GM12878 (cell line): ENCODE measurements at regions not wholly inside any gene's neighbourhood (a gene's known extent, or its start where the extent isn't known, plus 50 kb on each side); places are given as distances from the start of the nearest gene placed in this dataset.

Source experiments
- ATAC-seq: fragments of 200-7000 bp; cut with Tn5 transposase; 3 replicates; pipeline ENCODE4 v1.9.1; 2020; ENCODE audit warnings: mild to moderate bottlenecking, moderate library complexity
- BruUV-seq: library from RNA; stranded (reverse); fragments of 400-500 nt; replicated peaks from 2 replicates; lab custom pipeline; 2021; lab: Mats Ljungman, UMichigan
- CTCF ChIA-PET: fragments of 300-600 bp; sonication (Branson Sonifier 250); formaldehyde crosslinking; extraction: SDS; loops from one replicate; lab custom pipeline; 2021; ENCODE audit warnings: inconsistent platforms; lab: Yijun Ruan, JAX
- POLR2A ChIA-PET: fragments of 350-600 bp; formaldehyde crosslinking; extraction: SDS; loops from one replicate; lab custom pipeline; 2021; ENCODE audit warnings: inconsistent platforms; lab: Charles Lee
- RAD21 ChIA-PET: fragments of 300-600 bp; sonication (Branson Sonifier 250); formaldehyde crosslinking; loops from one replicate; lab custom pipeline; 2023; ENCODE audit warnings: antibody characterized with exemption; ENCODE audit not compliant: unreplicated experiment; lab: Charles Lee
- SMC1A ChIA-PET: fragments of 300-600 bp; sonication (Branson Sonifier 250); formaldehyde crosslinking; loops from one replicate; lab custom pipeline; 2023; ENCODE audit not compliant: unreplicated experiment, uncharacterized antibody; lab: Charles Lee
- DNase-seq: peaks from one replicate; pipeline ENCODE4 v3.0.0-alpha.2; 2011; ENCODE audit warnings: low read depth, low spot score
- FAIRE-seq: peaks from 3 replicates; lab custom pipeline; 2011; peaks lifted over from hg19 to GRCh38; lab: Jason Lieb, UNC
- H2AFZ ChIP-seq: 2 replicates; pipeline ENCODE4 v1.6.0; 2011; ENCODE audit warnings: low read depth, low read length, control low read depth; ENCODE audit not compliant: control insufficient read depth
- H3K27ac ChIP-seq: 2 replicates; pipeline ENCODE4 v1.5.1; 2011; ENCODE audit warnings: control low read depth; ENCODE audit not compliant: control insufficient read depth, insufficient read depth
- H3K27me3 ChIP-seq, 2 experiments: replicated peaks in 1 of 2; 2 replicates each; pipeline versions ENCODE4 v1.6.0 to v1.6.1; 2011; ENCODE audit warnings: low read length in 1 of 2; ENCODE audit not compliant: control insufficient read depth in 2 of 2, insufficient read depth in 2 of 2
- H3K36me3 ChIP-seq, 2 experiments: 2 replicates each; pipeline ENCODE4 v1.5.1; 2011; ENCODE audit warnings: low read length in 1 of 2; ENCODE audit not compliant: control insufficient read depth in 2 of 2, insufficient read depth in 2 of 2
- H3K4me1 ChIP-seq: 2 replicates; pipeline ENCODE4 v1.6.1; 2011; ENCODE audit warnings: mild to moderate bottlenecking, low read length, moderate library complexity, mixed read lengths; ENCODE audit not compliant: control insufficient read depth, insufficient read depth
- H3K4me2 ChIP-seq: 2 replicates; pipeline ENCODE4 v1.6.0; 2011; ENCODE audit warnings: control low read depth; ENCODE audit not compliant: control insufficient read depth, insufficient read depth
- H3K4me3 ChIP-seq: fragments of 200-600 bp; sonication (generic); 2 replicates; pipeline ENCODE4 v1.5.1; 2016
- H3K79me2 ChIP-seq: 2 replicates; pipeline ENCODE4 v1.6.0; 2011; ENCODE audit warnings: low read length; ENCODE audit not compliant: control insufficient read depth, insufficient read depth
- H3K9ac ChIP-seq: 2 replicates; pipeline ENCODE4 v1.8.0; 2011; ENCODE audit warnings: low read length, control low read depth, mixed read lengths; ENCODE audit not compliant: control insufficient read depth, insufficient read depth
- H3K9me3 ChIP-seq: replicated peaks from 3 replicates; pipeline ENCODE4 v1.5.1; 2011; ENCODE audit warnings: mild to moderate bottlenecking, low read length; ENCODE audit not compliant: control insufficient read depth, insufficient read depth
- H4K20me1 ChIP-seq: 2 replicates; pipeline ENCODE4 v1.6.0; 2011; ENCODE audit not compliant: control insufficient read depth, insufficient read depth
- CHD1 ChIP-seq: IDR thresholded peaks from 2 replicates; pipeline ENCODE4 v1.6.1; 2012; ENCODE audit warnings: low read depth, low read length, improper control_type of control experiment
- ETV6 ChIP-seq, 2 experiments: fragments of 450-650 bp in 1 of 2; IDR thresholded peaks in 1 of 2; conservative IDR thresholded peaks in 1 of 2; 2 replicates each; pipeline ENCODE4 v1.6.1; 2014; ENCODE audit warnings: antibody characterized with exemption in 1 of 2, borderline replicate concordance in 1 of 2, low read depth in 1 of 2, mild to moderate bottlenecking in 1 of 2, moderate library complexity in 1 of 2
- FOXM1 ChIP-seq: IDR thresholded peaks from 2 replicates; pipeline ENCODE4 v1.6.1; 2012; ENCODE audit warnings: low read depth, mild to moderate bottlenecking, inconsistent platforms, low read length, moderate library complexity
- IRF4 ChIP-seq: IDR thresholded peaks from 2 replicates; pipeline ENCODE4 v1.6.1; 2011; ENCODE audit warnings: low read depth, low read length
- JUNB ChIP-seq: IDR thresholded peaks from 2 replicates; pipeline ENCODE4 v1.6.1; 2016; ENCODE audit warnings: antibody characterized with exemption, mild to moderate bottlenecking
- MYC ChIP-seq: IDR thresholded peaks from 2 replicates; pipeline ENCODE4 v1.6.1; 2011; ENCODE audit warnings: mild to moderate bottlenecking, low read length, moderate library complexity, inconsistent platforms; ENCODE audit not compliant: insufficient read depth, insufficient replicate concordance, insufficient read length, severe bottlenecking
- NFIC ChIP-seq: IDR thresholded peaks from 2 replicates; pipeline ENCODE4 v1.6.1; 2012; ENCODE audit warnings: low read depth, mild to moderate bottlenecking, inconsistent platforms, low read length, moderate library complexity
- POLR2AphosphoS2 ChIP-seq: IDR thresholded peaks from 2 replicates; pipeline ENCODE4 v1.6.1; 2011; ENCODE audit warnings: low read depth, mild to moderate bottlenecking, low read length, improper control_type of control experiment, moderate library complexity
- RUNX3 ChIP-seq: IDR thresholded peaks from 2 replicates; pipeline ENCODE4 v1.6.1; 2012; ENCODE audit warnings: low read length, inconsistent platforms
- SREBF1 ChIP-seq: IDR thresholded peaks from 2 replicates; pipeline ENCODE4 v1.6.1; 2012; ENCODE audit warnings: mild to moderate bottlenecking, low read length
- ZNF217 ChIP-seq: fragments of 450-650 bp; IDR thresholded peaks from 2 replicates; pipeline ENCODE4 v1.6.1; 2017; ENCODE audit warnings: antibody characterized with exemption, mild to moderate bottlenecking
- WGBS: methylation state at CpG from one replicate; pipeline ENCODE4 v1.1.6; 2016; ENCODE audit warnings: low lambda C conversion rate; ENCODE audit not compliant: insufficient replicate concordance, insufficient coverage; ENCODE audit errors: missing lambda C conversion rate; 5-methylcytosine and 5-hydroxymethylcytosine counted together
- in situ Hi-C: fragments of 300-500 bp; cut with MboI; formaldehyde crosslinking; loops from 9 replicates; pipeline ENCODE4 v1.14.3; 2018; ENCODE audit warnings: mixed read lengths
- intact Hi-C: fragments of 100-400 bp; cut with micrococcal nuclease; formaldehyde crosslinking; loops from one replicate; pipeline ENCODE4 v1.14.2; 2022; ENCODE audit not compliant: unreplicated experiment
- TF ChIP-seq, protein P1 (sequence below), 3 experiments: IDR thresholded peaks in 2 of 3; conservative IDR thresholded peaks in 1 of 3; 2 replicates each; pipeline ENCODE4 v1.5.1; 2011; ENCODE audit warnings: low read depth in 3 of 3, low read length in 3 of 3, mild to moderate bottlenecking in 3 of 3, control low read depth in 2 of 3, moderate library complexity in 2 of 3, inconsistent platforms in 1 of 3, mixed read lengths in 1 of 3; ENCODE audit not compliant: control insufficient read depth in 2 of 3, insufficient read depth in 1 of 3; ENCODE audit errors: extremely low read depth in 1 of 3
- TF ChIP-seq, protein P2 (sequence below): IDR thresholded peaks from 2 replicates; pipeline ENCODE4 v1.6.1; 2012; ENCODE audit warnings: low read length, inconsistent platforms

DNA sequence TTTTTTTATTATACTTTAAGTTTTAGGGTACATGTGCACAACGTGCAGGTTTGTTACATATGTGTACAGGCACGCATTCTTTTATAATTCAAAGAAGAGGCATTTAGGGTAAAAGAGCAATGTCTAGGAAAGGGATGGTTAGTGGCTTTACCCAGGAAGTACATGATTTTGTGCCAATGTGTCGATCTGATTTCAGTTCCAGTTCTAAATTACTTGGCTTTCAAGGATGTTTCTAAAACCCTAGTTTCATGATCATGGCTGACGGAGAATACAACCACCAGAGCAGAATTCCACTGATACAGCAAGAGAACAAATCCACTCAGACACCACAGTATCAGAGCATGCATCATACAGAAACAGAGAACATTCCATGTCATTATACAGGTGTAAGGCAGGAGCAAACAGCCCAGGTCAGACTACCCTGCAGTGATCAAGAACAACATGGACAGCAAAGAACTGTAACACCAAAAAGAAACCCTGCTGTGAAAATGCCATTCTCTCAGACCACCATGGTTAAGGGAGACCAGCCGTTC is 116.7 kb upstream of the STK17B start:
- ChIA-PET SMC1A (interaction anchor here (2.9 kb wide), 1 partner anchor 165 kb away, joined by 17 read pairs; no protein-coding TSS in a partner anchor), CTCF (no interaction called here), RAD21 (no interaction called here)
- H3K4me3 ChIP-seq: no peak overlapping the region
- FAIRE-seq (no peak), DNase-seq (no peak)
- peaks cover 0 to 22% of the 10 kb centered on the region in 2 experiments; a peak in 2 of 4 replicates for H3K36me3 ChIP-seq
- peaks cover 36% of the 10 kb centered on the region for H3K4me1 ChIP-seq
- WGBS: 34% methylated on average over 5 of the region's 5 CpGs
- H2AFZ ChIP-seq: no peak overlapping the region
- no peaks in the 10 kb centered on the region for H3K27me3 ChIP-seq
- H4K20me1 ChIP-seq: no peaks in the 10 kb centered on the region
- intact Hi-C loops (no loop called here), in situ Hi-C loops (no loop called here)
- H3K4me2 ChIP-seq: peak overlapping the region; percentile 38; the same call in 1 of the 2 replicates
- TF ChIP-seq RUNX3: peak; percentile 21; the same call in 1 of the 2 replicates
- TF ChIP-seq, protein P1, sequence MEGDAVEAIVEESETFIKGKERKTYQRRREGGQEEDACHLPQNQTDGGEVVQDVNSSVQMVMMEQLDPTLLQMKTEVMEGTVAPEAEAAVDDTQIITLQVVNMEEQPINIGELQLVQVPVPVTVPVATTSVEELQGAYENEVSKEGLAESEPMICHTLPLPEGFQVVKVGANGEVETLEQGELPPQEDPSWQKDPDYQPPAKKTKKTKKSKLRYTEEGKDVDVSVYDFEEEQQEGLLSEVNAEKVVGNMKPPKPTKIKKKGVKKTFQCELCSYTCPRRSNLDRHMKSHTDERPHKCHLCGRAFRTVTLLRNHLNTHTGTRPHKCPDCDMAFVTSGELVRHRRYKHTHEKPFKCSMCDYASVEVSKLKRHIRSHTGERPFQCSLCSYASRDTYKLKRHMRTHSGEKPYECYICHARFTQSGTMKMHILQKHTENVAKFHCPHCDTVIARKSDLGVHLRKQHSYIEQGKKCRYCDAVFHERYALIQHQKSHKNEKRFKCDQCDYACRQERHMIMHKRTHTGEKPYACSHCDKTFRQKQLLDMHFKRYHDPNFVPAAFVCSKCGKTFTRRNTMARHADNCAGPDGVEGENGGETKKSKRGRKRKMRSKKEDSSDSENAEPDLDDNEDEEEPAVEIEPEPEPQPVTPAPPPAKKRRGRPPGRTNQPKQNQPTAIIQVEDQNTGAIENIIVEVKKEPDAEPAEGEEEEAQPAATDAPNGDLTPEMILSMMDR (IDR thresholded peaks at IDR 0.05 in 2 of 3, conservative IDR thresholded peaks at IDR 0.05 in 1 of 3; ENCODE audit: control insufficient read depth in 2 of 3, extremely low read depth in 1 of 3, insufficient read depth in 1 of 3, low read depth in 3 of 3, low read length in 3 of 3): no peak
- TF ChIP-seq, all 136 proteins: peak for 1
- Histone ChIP-seq H3K9me3 (no peaks in the 10 kb centered on the region), H3K79me2 (no peaks in the 10 kb centered on the region), H3K9ac (no peak overlapping the region), H3K27ac (peak overlapping the region; percentile 40; the same call in 1 of the 2 replicates)
- BruUV-seq: no TSS peak
- POLR2A ChIA-PET: no interaction called here
- ATAC-seq: peak; percentile 5

DNA sequence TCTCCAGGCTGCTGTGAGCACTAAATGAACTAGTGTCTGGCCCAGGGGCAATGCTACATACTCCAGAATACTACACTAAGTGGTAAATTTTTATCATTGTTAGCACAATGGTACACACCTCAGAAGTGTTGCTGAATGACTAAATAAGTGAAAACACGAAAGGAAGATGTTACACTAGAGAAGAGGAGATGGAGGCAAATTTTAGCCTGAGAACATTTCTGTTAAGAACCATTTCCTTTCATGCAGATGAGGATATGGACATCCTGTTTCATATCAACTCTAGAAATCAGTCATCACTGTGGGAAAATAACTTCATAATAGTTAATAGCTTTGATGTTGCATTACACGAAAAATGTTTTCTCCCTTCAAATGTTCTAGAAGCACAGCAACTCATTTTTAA is 117.6 kb upstream of the STK17B start:
- ChIA-PET POLR2A (interaction anchor here (1.4 kb wide), 1 partner anchor 211 kb away, joined by 5 read pairs; no protein-coding TSS in a partner anchor), SMC1A (interaction anchor here (0.9 to 2.9 kb wide), 5 partner anchors 10 to 168 kb away, joined by 3 to 17 read pairs (median 10); no protein-coding TSS in a partner anchor)
- intact Hi-C loops: no loop called here
- TF ChIP-seq FOXM1 (peak; percentile 55; the same call in 1 of the 2 replicates), ETV6 (conservative IDR thresholded peaks at IDR 0.05 in 1 of 2, IDR thresholded peaks at IDR 0.05 in 1 of 2; ENCODE audit: borderline replicate concordance in 1 of 2, low read depth in 1 of 2) (peak in 1 of 2 experiments; percentile 55; a peak in 1 of 4 replicates), MYC (no peak), NFIC (peak; percentile 71), IRF4 (peak; percentile 81; the same call in 1 of the 2 replicates), CHD1 (no peak), SREBF1 (peak; percentile 62; the same call in 1 of the 2 replicates), POLR2AphosphoS2 (no peak), ZNF217 (0 out of 2 replicates have a peak, but pooled peaks have one; percentile 82), JUNB (peak; percentile 85)
- TF ChIP-seq, protein P2, sequence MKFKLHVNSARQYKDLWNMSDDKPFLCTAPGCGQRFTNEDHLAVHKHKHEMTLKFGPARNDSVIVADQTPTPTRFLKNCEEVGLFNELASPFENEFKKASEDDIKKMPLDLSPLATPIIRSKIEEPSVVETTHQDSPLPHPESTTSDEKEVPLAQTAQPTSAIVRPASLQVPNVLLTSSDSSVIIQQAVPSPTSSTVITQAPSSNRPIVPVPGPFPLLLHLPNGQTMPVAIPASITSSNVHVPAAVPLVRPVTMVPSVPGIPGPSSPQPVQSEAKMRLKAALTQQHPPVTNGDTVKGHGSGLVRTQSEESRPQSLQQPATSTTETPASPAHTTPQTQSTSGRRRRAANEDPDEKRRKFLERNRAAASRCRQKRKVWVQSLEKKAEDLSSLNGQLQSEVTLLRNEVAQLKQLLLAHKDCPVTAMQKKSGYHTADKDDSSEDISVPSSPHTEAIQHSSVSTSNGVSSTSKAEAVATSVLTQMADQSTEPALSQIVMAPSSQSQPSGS: 0 out of 2 replicates have a peak, but pooled peaks have one; percentile 29

More for the DNA sequence above, 117.6 kb upstream of the STK17B start:
- Histone ChIP-seq H2AFZ (no peak overlapping the region), H3K9me3 (no peaks in the 10 kb centered on the region; the same call in 2 of the 3 replicates), H3K27me3 (no peaks in the 10 kb centered on the region), H3K36me3 (peaks cover 0 to 22% of the 10 kb centered on the region in 2 experiments; a peak in 2 of 4 replicates), H3K9ac (no peak overlapping the region), H3K4me1 (peaks cover 36% of the 10 kb centered on the region), H4K20me1 (no peaks in the 10 kb centered on the region), H3K27ac (no peak overlapping the region), H3K4me2 (0 out of 2 replicates have a peak overlapping the region, but pooled peaks have one; percentile 22), H3K79me2 (no peaks in the 10 kb centered on the region), H3K4me3 (no peak overlapping the region)
- ATAC-seq (peak; percentile 11), DNase-seq (no peak), FAIRE-seq (no peak)
- ChIA-PET RAD21 (interaction anchor here (1.0 to 4.1 kb wide), 3 partner anchors 10 to 211 kb away, joined by 4 to 31 read pairs (median 5); no protein-coding TSS in a partner anchor), CTCF (interaction anchor here (0.9 to 4.5 kb wide), 3 partner anchors 165 to 221 kb away, joined by 6 to 30 read pairs (median 21); partner anchors contain the start of gene DNAH7)
- in situ Hi-C loops: no loop called here
- 3% methylated on average over 2 of the region's 2 CpGs for WGBS
- BruUV-seq: no TSS peak
